Fibroblast of lung (primary cell): ENCODE measurements at regions not wholly inside any gene's neighbourhood (a gene's known extent, or its start where the extent isn't known, plus 50 kb on each side); places are given as distances from the start of the nearest gene placed in this dataset.

Source experiments
- CTCF ChIP-seq, 2 donors: IDR thresholded peaks in 1 of 2; conservative IDR thresholded peaks in 1 of 2; 1 replicate in 1 of 2; 2 replicates in 1 of 2; pipeline ENCODE4 v1.5.1; 2011 to 2012; ENCODE audit warnings: low read length in 2 of 2, control low read depth in 1 of 2, inconsistent platforms in 1 of 2, low read depth in 1 of 2, mild to moderate bottlenecking in 1 of 2
- EZH2 ChIP-seq: IDR thresholded peaks from 2 replicates; pipeline ENCODE4 v1.5.1; 2012; ENCODE audit warnings: low read length, control low read depth, mild to moderate bottlenecking; ENCODE audit errors: missing control alignments

GRCh38 chr4:59060002-59060846 is 1950.0 kb upstream of the IGFBP7 start:
- TF ChIP-seq CTCF (conservative IDR thresholded peaks at IDR 0.05 in 1 of 2, IDR thresholded peaks at IDR 0.05 in 1 of 2; ENCODE audit: low read depth in 1 of 2, low read length in 2 of 2) (no peak), EZH2 (no peak)
